PC-9 (cell line): ENCODE measurements at regions not wholly inside any gene's neighbourhood (a gene's known extent, or its start where the extent isn't known, plus 50 kb on each side); places are given as distances from the start of the nearest gene placed in this dataset.

ENCODE experiments used
- BruUV-seq: library from RNA; stranded (reverse); fragments of 400-500 nt; replicated peaks from 2 replicates; lab custom pipeline; 2021; lab: Mats Ljungman, UMichigan
- CTCF ChIA-PET: fragments of 300-600 bp; sonication (Branson Sonifier 250); formaldehyde crosslinking; loops from one replicate; lab custom pipeline; 2022; ENCODE audit warnings: antibody characterized with exemption; lab: Charles Lee
- POLR2A ChIA-PET: fragments of 300-600 bp; sonication (Branson Sonifier 250); formaldehyde crosslinking; loops from one replicate; lab custom pipeline; 2022; ENCODE audit warnings: antibody characterized with exemption; ENCODE audit not compliant: unreplicated experiment; lab: Charles Lee
- DNase-seq, 2 experiments: peaks; one replicate each; pipeline versions ENCODE4 v3.0.0 to v3.0.0-alpha.2; 2015 to 2022; ENCODE audit warnings: mixed read lengths in 1 of 2
- H2AFZ ChIP-seq: fragments of 200-600 bp; sonication (generic); 2 replicates; pipeline ENCODE4 v1.8.1; 2017; ENCODE audit warnings: antibody characterized with exemption
- H3F3A ChIP-seq: fragments of 200-600 bp; sonication (generic); 2 replicates; pipeline ENCODE4 v1.8.1; 2017; ENCODE audit warnings: antibody characterized with exemption, mild to moderate bottlenecking, low read depth; ENCODE audit not compliant: insufficient read depth
- H3K27ac ChIP-seq: fragments of 200-600 bp; sonication (generic); 2 replicates; pipeline ENCODE4 v1.6.1; 2016; ENCODE audit warnings: mixed run types
- H3K27me3 ChIP-seq: fragments of 200-600 bp; sonication (generic); 2 replicates; pipeline ENCODE4 v1.6.1; 2016; ENCODE audit warnings: low read depth, mixed run types; ENCODE audit not compliant: insufficient read depth
- H3K36me3 ChIP-seq: fragments of 200-600 bp; sonication (generic); 2 replicates; pipeline ENCODE4 v1.6.1; 2016; ENCODE audit warnings: low read depth, mixed run types
- H3K4me1 ChIP-seq: fragments of 200-600 bp; sonication (generic); replicated peaks from 2 replicates; pipeline ENCODE4 v1.6.1; 2016; ENCODE audit warnings: mixed run types; ENCODE audit not compliant: insufficient read depth
- H3K4me2 ChIP-seq: fragments of 200-600 bp; sonication (generic); 2 replicates; pipeline ENCODE4 v1.6.1; 2017; ENCODE audit warnings: mixed run types
- H3K4me3 ChIP-seq: fragments of 200-600 bp; sonication (generic); 2 replicates; pipeline ENCODE4 v1.6.1; 2016; ENCODE audit warnings: mixed run types
- H3K79me2 ChIP-seq: fragments of 200-600 bp; sonication (generic); 2 replicates; pipeline ENCODE4 v1.6.1; 2017; ENCODE audit warnings: low read depth, mixed run types
- H3K9me2 ChIP-seq: fragments of 200-600 bp; sonication (generic); 2 replicates; pipeline ENCODE4 v1.8.1; 2017; ENCODE audit warnings: mild to moderate bottlenecking; ENCODE audit not compliant: insufficient read depth
- H3K9me3 ChIP-seq: fragments of 200-600 bp; sonication (generic); 2 replicates; pipeline ENCODE4 v1.8.1; 2016; ENCODE audit warnings: low read depth; ENCODE audit not compliant: insufficient read depth
- H4K20me1 ChIP-seq: fragments of 200-600 bp; sonication (generic); 2 replicates; pipeline ENCODE4 v1.8.1; 2017; ENCODE audit not compliant: insufficient read depth
- CTCF ChIP-seq: fragments of 200-600 bp; sonication (generic); conservative IDR thresholded peaks from 2 replicates; pipeline ENCODE4 v1.6.1; 2017; ENCODE audit warnings: mixed run types, antibody characterized with exemption, mild to moderate bottlenecking, moderate library complexity
- EZH2 ChIP-seq: fragments of 200-600 bp; sonication (generic); IDR thresholded peaks from 2 replicates; pipeline ENCODE4 v1.8.0; 2017; ENCODE audit warnings: antibody characterized with exemption, low read depth
- intact Hi-C: fragments of 100-400 bp; cut with micrococcal nuclease; formaldehyde crosslinking; loops from one replicate; pipeline ENCODE4 v1.10.0; 2022; ENCODE audit not compliant: unreplicated experiment

GRCh38 chr6:137696765-137697164, 170.3 kb upstream of the TNFAIP3 start:
- H3K9me3 ChIP-seq = no peaks in the 10 kb centered on the region
- no peak overlapping the region for H2AFZ ChIP-seq
- POLR2A ChIA-PET = interaction anchor here (0.6 to 0.7 kb wide), 2 partner anchors 19 to 707 kb away, joined by 3 to 4 read pairs; partner anchors contain the start of gene HEBP2
- H3F3A ChIP-seq = peaks cover 15% of the 10 kb centered on the region; the same call in 1 of the 2 replicates
- H3K27me3 ChIP-seq = no peaks in the 10 kb centered on the region
- peak overlapping the region; percentile 40 for H3K27ac ChIP-seq
- no peaks in the 10 kb centered on the region for H3K36me3 ChIP-seq
- no peak for DNase-seq
- intact Hi-C loops = loop anchor here (5.0 kb wide), 1 partner anchor 54 kb away; no protein-coding TSS in a partner anchor
- H3K9me2 ChIP-seq = no peaks in the 10 kb centered on the region
- no peaks in the 10 kb centered on the region for H3K79me2 ChIP-seq
- no TSS peak for BruUV-seq
- TF ChIP-seq EZH2 (no peak), CTCF (no peak)
- no peak overlapping the region for H3K4me2 ChIP-seq
- CTCF ChIA-PET = interaction anchor here (0.6 to 0.9 kb wide), 3 partner anchors 30 to 651 kb away, joined by 3 to 4 read pairs (median 4); no protein-coding TSS in a partner anchor
- H3K4me3 ChIP-seq = no peak overlapping the region
- peaks cover 25% of the 10 kb centered on the region for H3K4me1 ChIP-seq
- H4K20me1 ChIP-seq = no peaks in the 10 kb centered on the region

- ChIA-PET CTCF (interaction anchor here (0.7 to 0.9 kb wide), 2 partner anchors 60 to 185 kb away, joined by 4 to 5 read pairs; no protein-coding TSS in a partner anchor), POLR2A (interaction anchor here (0.6 to 0.7 kb wide), 3 partner anchors 18 to 707 kb away, joined by 3 to 4 read pairs (median 3); partner anchors contain the start of gene HEBP2)
- Histone ChIP-seq H3K4me3 (no peak overlapping the region), H3K4me2 (no peak overlapping the region), H3K36me3 (no peaks in the 10 kb centered on the region), H3K9me2 (no peaks in the 10 kb centered on the region), H2AFZ (no peak overlapping the region), H3K9me3 (no peaks in the 10 kb centered on the region), H3F3A (peaks cover 15% of the 10 kb centered on the region; the same call in 1 of the 2 replicates), H3K27ac (peak overlapping the region; percentile 40), H4K20me1 (no peaks in the 10 kb centered on the region), H3K27me3 (no peaks in the 10 kb centered on the region), H3K79me2 (no peaks in the 10 kb centered on the region), H3K4me1 (peaks cover 25% of the 10 kb centered on the region)
- TF ChIP-seq EZH2 (no peak), CTCF (peak; percentile 67)
- intact Hi-C loops = loop anchor here (5.0 kb wide), 1 partner anchor 55 kb away; no protein-coding TSS in a partner anchor
- peak; percentile 56 to 80 for DNase-seq
- no TSS peak for BruUV-seq
Observed at GRCh38 chr6:137697267-137697938, 169.7 kb upstream of the TNFAIP3 start.

- CTCF ChIA-PET = interaction anchor here (0.5 kb wide), 1 partner anchor 905 kb away, joined by 7 read pairs; no protein-coding TSS in a partner anchor
- H3K27ac ChIP-seq = no peak overlapping the region
- no peaks in the 10 kb centered on the region for H3K9me3 ChIP-seq
- H2AFZ ChIP-seq = no peak overlapping the region
- H3K4me1 ChIP-seq = peaks cover 17% of the 10 kb centered on the region
- no peak overlapping the region for H3K4me3 ChIP-seq
- POLR2A ChIA-PET = no interaction called here
- no peak for DNase-seq
- BruUV-seq = no TSS peak
- TF ChIP-seq CTCF (no peak), EZH2 (no peak)
- H4K20me1 ChIP-seq = no peaks in the 10 kb centered on the region
- H3K4me2 ChIP-seq = no peak overlapping the region
- intact Hi-C loops = loop anchor here (5.0 kb wide), 1 partner anchor 56 kb away; no protein-coding TSS in a partner anchor
- H3K9me2 ChIP-seq = no peaks in the 10 kb centered on the region
- H3F3A ChIP-seq = peaks cover 15% of the 10 kb centered on the region; the same call in 1 of the 2 replicates
- no peaks in the 10 kb centered on the region for H3K27me3 ChIP-seq
- no peaks in the 10 kb centered on the region for H3K36me3 ChIP-seq
- no peaks in the 10 kb centered on the region for H3K79me2 ChIP-seq
Observed at GRCh38 chr6:137698636-137699030, 168.4 kb upstream of the TNFAIP3 start.
